Gastrocnemius medialis (tissue), 4 donors: ENCODE measurements at regions not wholly inside any gene's neighbourhood (a gene's known extent, or its start where the extent isn't known, plus 50 kb on each side); places are given as distances from the start of the nearest gene placed in this dataset.

Experiments used
- ATAC-seq, 2 donors: fragments of 150-250 bp; one replicate each; pipeline ENCODE4 v1.9.1; 2016
- DNase-seq, 2 donors: peaks; one replicate each; pipeline ENCODE4 v3.0.0-alpha.2; 2019
- H3K27ac ChIP-seq, 4 donors: fragments of 200-600 bp; sonication (generic); 1 replicate in 1 of 4; 2 replicates in 3 of 4; pipeline ENCODE4 v1.5.1; 2016 to 2018; ENCODE audit warnings: mild to moderate bottlenecking in 2 of 4, moderate library complexity in 1 of 4
- H3K27me3 ChIP-seq, 3 donors: fragments of 200-600 bp; sonication (generic) in 2 of 3; 1 replicate in 1 of 3; 2 replicates in 2 of 3; pipeline versions ENCODE4 v1.5.1 to v1.6.0; 2016 to 2019; ENCODE audit warnings: mild to moderate bottlenecking in 1 of 3, moderate library complexity in 1 of 3
- H3K36me3 ChIP-seq, 2 donors: fragments of 200-600 bp; sonication (generic) in 1 of 2; one replicate each; pipeline ENCODE4 v1.5.1; 2017 to 2018
- H3K4me1 ChIP-seq, 2 donors: fragments of 200-600 bp; sonication (generic) in 1 of 2; one replicate each; pipeline ENCODE4 v1.5.1; 2016 to 2017; ENCODE audit warnings: mild to moderate bottlenecking in 2 of 2
- H3K4me3 ChIP-seq, 4 donors: fragments of 200-600 bp; sonication (generic) in 3 of 4; 1 replicate in 1 of 4; 2 replicates in 3 of 4; pipeline ENCODE4 v1.5.1; 2016 to 2019; ENCODE audit warnings: mild to moderate bottlenecking in 2 of 4
- H3K9me3 ChIP-seq, 3 donors: fragments of 200-600 bp; sonication (generic) in 2 of 3; 1 replicate in 1 of 3; 2 replicates in 2 of 3; pipeline ENCODE4 v1.5.1; 2016 to 2019
- POLR2A ChIP-seq, 2 donors: fragments of 450-650 bp; IDR thresholded peaks; one replicate each; pipeline ENCODE4 v1.6.1; 2017; ENCODE audit warnings: antibody characterized with exemption in 2 of 2, mild to moderate bottlenecking in 2 of 2, moderate library complexity in 2 of 2
- in situ Hi-C, 4 donors: fragments of 200-750 bp; cut with MboI; loops; one replicate each; pipeline versions ENCODE4 v1.15.0 to v1.8.0; 2017; ENCODE audit warnings: low sequenced_read_pairs in 4 of 4
- intact Hi-C: fragments of 100-400 bp; cut with DNase I; formaldehyde crosslinking; loops from one replicate; pipeline ENCODE4 v1.15.1; 2023; ENCODE audit warnings: low total_unique reads
- TF ChIP-seq, protein P1 (sequence below), 5 experiments: fragments of 450-650 bp in 3 of 5; fragments of 200-600 bp in 2 of 5; sonication (generic) in 2 of 5; IDR thresholded peaks in 4 of 5; conservative IDR thresholded peaks in 1 of 5; 1 replicate in 4 of 5; 2 replicates in 1 of 5; pipeline ENCODE4 v1.5.1; 2016 to 2019; ENCODE audit warnings: antibody characterized with exemption in 5 of 5, mild to moderate bottlenecking in 3 of 5, moderate library complexity in 3 of 5

DNA sequence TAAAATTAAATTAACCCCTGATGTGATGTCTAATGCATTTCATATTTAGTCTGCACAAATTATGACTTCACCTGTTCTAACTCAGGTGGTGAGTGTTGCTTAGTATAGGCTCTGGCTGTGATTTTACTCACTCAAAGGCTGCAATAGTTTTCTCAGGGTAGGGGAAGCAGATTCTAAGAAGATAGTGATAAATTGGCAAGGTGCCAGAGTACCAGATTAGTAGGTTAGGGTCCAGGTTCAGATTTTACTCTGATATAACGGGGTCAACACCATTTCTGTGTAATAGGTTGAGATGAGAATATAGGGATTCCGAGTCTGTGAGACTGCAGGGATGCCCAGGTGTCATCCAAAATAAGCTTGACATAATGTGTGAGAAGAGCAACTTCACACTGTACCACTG lies 1049.6 kb downstream of the STIM2 start:
- DNase-seq (no peak), ATAC-seq (no peak)
- TF ChIP-seq, protein P1, sequence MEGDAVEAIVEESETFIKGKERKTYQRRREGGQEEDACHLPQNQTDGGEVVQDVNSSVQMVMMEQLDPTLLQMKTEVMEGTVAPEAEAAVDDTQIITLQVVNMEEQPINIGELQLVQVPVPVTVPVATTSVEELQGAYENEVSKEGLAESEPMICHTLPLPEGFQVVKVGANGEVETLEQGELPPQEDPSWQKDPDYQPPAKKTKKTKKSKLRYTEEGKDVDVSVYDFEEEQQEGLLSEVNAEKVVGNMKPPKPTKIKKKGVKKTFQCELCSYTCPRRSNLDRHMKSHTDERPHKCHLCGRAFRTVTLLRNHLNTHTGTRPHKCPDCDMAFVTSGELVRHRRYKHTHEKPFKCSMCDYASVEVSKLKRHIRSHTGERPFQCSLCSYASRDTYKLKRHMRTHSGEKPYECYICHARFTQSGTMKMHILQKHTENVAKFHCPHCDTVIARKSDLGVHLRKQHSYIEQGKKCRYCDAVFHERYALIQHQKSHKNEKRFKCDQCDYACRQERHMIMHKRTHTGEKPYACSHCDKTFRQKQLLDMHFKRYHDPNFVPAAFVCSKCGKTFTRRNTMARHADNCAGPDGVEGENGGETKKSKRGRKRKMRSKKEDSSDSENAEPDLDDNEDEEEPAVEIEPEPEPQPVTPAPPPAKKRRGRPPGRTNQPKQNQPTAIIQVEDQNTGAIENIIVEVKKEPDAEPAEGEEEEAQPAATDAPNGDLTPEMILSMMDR (IDR thresholded peaks at IDR 0.05 in 4 of 5, conservative IDR thresholded peaks at IDR 0.05 in 1 of 5) = no peak
- TF ChIP-seq POLR2A (IDR thresholded peaks at IDR 0.05) = no peak
- Histone ChIP-seq H3K36me3 (no peaks in the 10 kb centered on the region), H3K4me3 (no peak overlapping the region), H3K4me1 (no peaks in the 10 kb centered on the region), H3K9me3 (no peaks in the 10 kb centered on the region), H3K27ac (no peak overlapping the region), H3K27me3 (no peaks in the 10 kb centered on the region)
- intact Hi-C loops = no loop called here
- in situ Hi-C loops = no loop called here

DNA sequence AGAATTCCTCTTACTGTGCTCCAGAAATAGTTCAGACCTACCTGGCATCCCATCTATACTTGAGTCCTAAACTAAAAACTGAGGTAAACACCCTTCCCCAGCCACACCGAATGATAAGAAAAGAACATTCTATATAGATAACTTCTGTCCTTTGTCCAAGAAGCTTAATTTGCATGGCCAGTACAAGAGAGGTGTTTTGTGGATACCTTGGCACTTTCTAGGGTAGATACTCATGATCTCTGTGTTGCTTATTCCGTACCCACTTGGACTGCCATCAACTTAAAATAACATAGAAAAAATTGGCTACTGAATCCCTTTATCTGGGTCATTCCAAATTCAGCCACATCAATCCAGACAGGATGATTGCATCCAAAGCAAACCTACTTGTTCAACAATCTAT lies 1050.4 kb downstream of the STIM2 start:
- no peaks in the 10 kb centered on the region for H3K27me3 ChIP-seq
- intact Hi-C loops (no loop called here), in situ Hi-C loops (no loop called here)
- H3K27ac ChIP-seq = no peak overlapping the region
- no peak overlapping the region for H3K4me3 ChIP-seq
- H3K4me1 ChIP-seq = no peaks in the 10 kb centered on the region
- DNase-seq (no peak), ATAC-seq (no peak)
- no peaks in the 10 kb centered on the region for H3K36me3 ChIP-seq
- H3K9me3 ChIP-seq = no peaks in the 10 kb centered on the region
- TF ChIP-seq, protein P1 (IDR thresholded peaks at IDR 0.05 in 4 of 5, conservative IDR thresholded peaks at IDR 0.05 in 1 of 5) = no peak
- TF ChIP-seq POLR2A (IDR thresholded peaks at IDR 0.05) = no peak

DNA sequence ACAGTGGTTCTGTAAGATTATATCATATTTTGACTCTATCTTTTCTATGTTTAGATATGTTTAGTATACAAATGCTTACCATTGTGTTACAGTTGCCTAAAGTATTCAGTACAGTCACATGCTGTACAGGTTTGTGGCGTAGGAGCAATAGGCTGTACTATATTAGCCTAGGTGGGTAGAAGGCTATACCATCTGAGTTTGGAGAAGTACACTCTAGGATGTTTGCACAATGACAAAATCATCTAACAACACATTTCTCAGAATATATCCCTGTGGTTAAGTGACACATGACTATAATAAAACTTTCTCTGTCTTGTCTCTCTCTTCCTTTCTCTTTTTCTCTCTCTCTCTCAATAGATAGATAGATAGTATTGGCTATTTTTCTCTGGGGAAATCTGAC lies 1053.1 kb downstream of the STIM2 start:
- Histone ChIP-seq H3K4me1 (no peaks in the 10 kb centered on the region), H3K36me3 (no peaks in the 10 kb centered on the region), H3K27ac (no peak overlapping the region), H3K9me3 (no peaks in the 10 kb centered on the region), H3K27me3 (no peaks in the 10 kb centered on the region), H3K4me3 (no peak overlapping the region)
- in situ Hi-C loops (no loop called here), intact Hi-C loops (no loop called here)
- DNase-seq (no peak), ATAC-seq (no peak)
- TF ChIP-seq POLR2A (IDR thresholded peaks at IDR 0.05) = no peak
- TF ChIP-seq, protein P1 (IDR thresholded peaks at IDR 0.05 in 4 of 5, conservative IDR thresholded peaks at IDR 0.05 in 1 of 5) = no peak

DNA sequence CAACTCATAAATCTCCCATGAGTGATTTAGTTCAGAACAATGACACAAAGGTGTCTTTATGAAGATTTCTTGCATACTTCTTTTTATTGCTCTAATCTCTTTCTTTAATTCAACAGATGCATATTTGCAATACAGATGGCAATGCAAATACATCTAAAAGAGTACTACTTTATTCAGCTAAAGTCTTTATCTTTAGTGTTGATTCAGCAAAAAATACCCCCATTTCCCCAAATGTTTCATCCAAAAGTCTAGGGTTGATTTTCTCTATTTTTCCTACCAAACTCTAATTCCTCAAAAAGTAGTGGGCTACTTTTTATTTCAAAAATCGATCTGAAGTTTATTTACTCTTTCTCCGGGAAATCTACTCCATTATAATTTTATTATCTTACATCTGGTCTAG lies 1055.2 kb downstream of the STIM2 start:
- in situ Hi-C loops = no loop called here
- no peak for DNase-seq
- intact Hi-C loops = no loop called here
- Histone ChIP-seq H3K4me3 (no peak overlapping the region), H3K9me3 (no peaks in the 10 kb centered on the region), H3K27ac (no peak overlapping the region), H3K36me3 (no peaks in the 10 kb centered on the region), H3K27me3 (no peaks in the 10 kb centered on the region), H3K4me1 (no peaks in the 10 kb centered on the region)
- TF ChIP-seq, protein P1 (IDR thresholded peaks at IDR 0.05 in 4 of 5, conservative IDR thresholded peaks at IDR 0.05 in 1 of 5) = no peak
- no peak for TF ChIP-seq POLR2A (IDR thresholded peaks at IDR 0.05)
- ATAC-seq = no peak

DNA sequence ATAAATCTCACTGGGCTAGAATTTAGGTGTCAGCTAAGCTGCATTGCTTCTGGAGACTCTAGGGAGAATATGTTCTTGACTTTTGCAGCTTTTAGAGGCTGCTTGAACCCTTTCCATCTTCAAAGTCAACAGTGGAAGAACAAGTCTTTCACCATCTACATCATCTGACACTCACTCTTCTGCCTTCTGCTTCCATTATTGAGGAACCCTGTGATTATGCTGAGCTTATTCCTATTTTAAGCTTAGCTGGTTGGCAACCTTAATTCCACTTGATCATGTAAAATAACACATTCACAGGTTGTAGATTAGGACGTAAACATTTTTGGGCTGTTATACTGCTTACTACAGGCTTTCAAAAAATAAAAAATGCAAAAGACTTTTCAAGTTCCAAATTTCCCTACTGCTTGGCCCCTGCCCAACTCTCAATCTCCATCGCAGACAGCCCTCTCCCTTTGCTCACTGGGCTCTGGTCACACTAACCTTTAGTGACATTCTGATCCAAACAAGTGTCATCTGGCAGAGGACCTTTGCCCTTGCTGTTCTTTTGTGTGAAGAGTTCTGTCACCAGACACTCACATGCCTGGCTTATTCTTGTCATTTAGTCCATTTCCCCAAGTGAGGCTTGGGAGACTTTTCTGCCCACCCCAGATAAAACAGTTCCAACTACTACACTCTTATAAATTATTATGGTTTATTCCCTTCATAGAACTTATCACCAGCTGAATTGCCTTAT lies 1056.0 kb downstream of the STIM2 start:
- Histone ChIP-seq H3K36me3 (no peaks in the 10 kb centered on the region), H3K4me3 (no peak overlapping the region), H3K27ac (no peak overlapping the region), H3K4me1 (no peaks in the 10 kb centered on the region), H3K9me3 (no peaks in the 10 kb centered on the region), H3K27me3 (no peaks in the 10 kb centered on the region)
- ATAC-seq (no peak), DNase-seq (no peak)
- no peak for TF ChIP-seq POLR2A (IDR thresholded peaks at IDR 0.05)
- TF ChIP-seq, protein P1 (IDR thresholded peaks at IDR 0.05 in 4 of 5, conservative IDR thresholded peaks at IDR 0.05 in 1 of 5) = no peak
- in situ Hi-C loops (no loop called here), intact Hi-C loops (no loop called here)
